Calu3 (cell line): ENCODE measurements at regions not wholly inside any gene's neighbourhood (a gene's known extent, or its start where the extent isn't known, plus 50 kb on each side); places are given as distances from the start of the nearest gene placed in this dataset.
A peak's percentile ranks its signal among the peaks of the same experiment; 100 is the strongest.

Experiments used
- BruUV-seq: library from RNA; stranded (reverse); fragments of 400-500 nt; replicated peaks from 2 replicates; lab custom pipeline; 2021; lab: Mats Ljungman, UMichigan
- CTCF ChIA-PET: fragments of 300-600 bp; sonication (Branson Sonifier 250); formaldehyde crosslinking; loops from one replicate; lab custom pipeline; 2022; ENCODE audit warnings: antibody characterized with exemption; lab: Charles Lee
- DNase-seq: peaks from one replicate; pipeline ENCODE4 v3.0.0; 2022
- H3K27ac Mint-ChIP-seq: one replicate; pipeline ENCODE4 v1.8.0; 2022; ENCODE audit warnings: mixed read lengths; ENCODE audit not compliant: unreplicated experiment
- H3K27me3 Mint-ChIP-seq: one replicate; pipeline ENCODE4 v1.8.0; 2022; ENCODE audit warnings: mixed read lengths; ENCODE audit not compliant: unreplicated experiment
- H3K36me3 Mint-ChIP-seq: one replicate; pipeline ENCODE4 v1.8.0; 2022; ENCODE audit warnings: mild to moderate bottlenecking, moderate library complexity, mixed read lengths; ENCODE audit not compliant: insufficient read depth, unreplicated experiment
- H3K4me1 Mint-ChIP-seq: one replicate; pipeline ENCODE4 v1.8.0; 2022; ENCODE audit warnings: mild to moderate bottlenecking, low read depth, mixed read lengths; ENCODE audit not compliant: unreplicated experiment
- H3K4me3 Mint-ChIP-seq: one replicate; pipeline ENCODE4 v1.8.0; 2022; ENCODE audit warnings: mild to moderate bottlenecking, low read depth, moderate library complexity, mixed read lengths; ENCODE audit not compliant: unreplicated experiment
- H3K9me3 Mint-ChIP-seq: one replicate; pipeline ENCODE4 v1.8.0; 2022; ENCODE audit warnings: low read depth, mixed read lengths; ENCODE audit not compliant: unreplicated experiment
- intact Hi-C: fragments of 100-400 bp; cut with micrococcal nuclease; formaldehyde crosslinking; loops from one replicate; pipeline ENCODE4 v1.10.0; 2022; ENCODE audit not compliant: unreplicated experiment
- TF ChIP-seq, protein P1 (sequence below): fragments of 200-600 bp; IDR thresholded peaks from one replicate; pipeline ENCODE4 v1.8.0; 2022; ENCODE audit warnings: antibody characterized with exemption; ENCODE audit not compliant: unreplicated experiment

DNA sequence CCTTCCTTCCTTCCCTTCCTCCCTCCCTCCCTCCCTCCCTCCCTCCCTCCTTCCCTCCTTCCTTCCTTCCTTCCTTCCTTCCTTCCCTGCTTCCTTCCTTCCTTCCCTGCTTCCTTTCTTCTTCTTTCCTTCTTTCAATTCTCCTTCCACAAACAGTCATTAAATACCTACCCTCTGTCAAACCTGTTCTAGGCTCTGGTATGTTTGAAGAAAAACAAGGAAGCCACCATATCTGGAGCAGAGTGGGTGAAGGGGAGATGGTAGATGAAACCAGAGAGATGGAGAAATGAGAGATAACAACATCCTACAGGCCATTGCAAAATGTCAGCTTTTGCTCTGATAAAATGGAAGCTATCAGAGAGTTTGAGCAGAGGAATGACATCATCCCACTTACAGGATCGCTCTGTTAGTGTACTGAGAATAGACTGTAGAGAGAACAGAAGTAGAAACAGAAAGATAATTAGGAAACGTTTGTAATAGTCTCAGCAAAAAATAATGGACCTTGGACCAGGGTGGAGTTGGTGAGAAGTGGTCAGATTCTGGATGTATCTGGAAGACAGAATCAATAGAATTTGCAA is 334.0 kb downstream of the STIM2 start:
- peaks cover 12% of the 10 kb centered on the region for H3K4me1 Mint-ChIP-seq
- no peak overlapping the region for H3K27ac Mint-ChIP-seq
- no TSS peak for BruUV-seq
- no peaks in the 10 kb centered on the region for H3K36me3 Mint-ChIP-seq
- peaks cover 2% of the 10 kb centered on the region for H3K9me3 Mint-ChIP-seq
- no peak for DNase-seq
- CTCF ChIA-PET, result no interaction called here
- no peaks in the 10 kb centered on the region for H3K27me3 Mint-ChIP-seq
- intact Hi-C loops, result no loop called here
- TF ChIP-seq, protein P1, sequence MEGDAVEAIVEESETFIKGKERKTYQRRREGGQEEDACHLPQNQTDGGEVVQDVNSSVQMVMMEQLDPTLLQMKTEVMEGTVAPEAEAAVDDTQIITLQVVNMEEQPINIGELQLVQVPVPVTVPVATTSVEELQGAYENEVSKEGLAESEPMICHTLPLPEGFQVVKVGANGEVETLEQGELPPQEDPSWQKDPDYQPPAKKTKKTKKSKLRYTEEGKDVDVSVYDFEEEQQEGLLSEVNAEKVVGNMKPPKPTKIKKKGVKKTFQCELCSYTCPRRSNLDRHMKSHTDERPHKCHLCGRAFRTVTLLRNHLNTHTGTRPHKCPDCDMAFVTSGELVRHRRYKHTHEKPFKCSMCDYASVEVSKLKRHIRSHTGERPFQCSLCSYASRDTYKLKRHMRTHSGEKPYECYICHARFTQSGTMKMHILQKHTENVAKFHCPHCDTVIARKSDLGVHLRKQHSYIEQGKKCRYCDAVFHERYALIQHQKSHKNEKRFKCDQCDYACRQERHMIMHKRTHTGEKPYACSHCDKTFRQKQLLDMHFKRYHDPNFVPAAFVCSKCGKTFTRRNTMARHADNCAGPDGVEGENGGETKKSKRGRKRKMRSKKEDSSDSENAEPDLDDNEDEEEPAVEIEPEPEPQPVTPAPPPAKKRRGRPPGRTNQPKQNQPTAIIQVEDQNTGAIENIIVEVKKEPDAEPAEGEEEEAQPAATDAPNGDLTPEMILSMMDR, result no peak
- no peak overlapping the region for H3K4me3 Mint-ChIP-seq

GRCh38 chr4:27198246-27198645 is 337.6 kb downstream of the STIM2 start:
- H3K27ac Mint-ChIP-seq, result peak overlapping the region; percentile 30
- no peak for DNase-seq
- TF ChIP-seq, protein P1, result no peak
- CTCF ChIA-PET, result no interaction called here
- H3K9me3 Mint-ChIP-seq, result peaks cover 2% of the 10 kb centered on the region
- intact Hi-C loops, result no loop called here
- H3K4me3 Mint-ChIP-seq, result no peak overlapping the region
- H3K4me1 Mint-ChIP-seq, result peaks cover 20% of the 10 kb centered on the region
- BruUV-seq, result no TSS peak
- no peaks in the 10 kb centered on the region for H3K36me3 Mint-ChIP-seq
- no peaks in the 10 kb centered on the region for H3K27me3 Mint-ChIP-seq

DNA sequence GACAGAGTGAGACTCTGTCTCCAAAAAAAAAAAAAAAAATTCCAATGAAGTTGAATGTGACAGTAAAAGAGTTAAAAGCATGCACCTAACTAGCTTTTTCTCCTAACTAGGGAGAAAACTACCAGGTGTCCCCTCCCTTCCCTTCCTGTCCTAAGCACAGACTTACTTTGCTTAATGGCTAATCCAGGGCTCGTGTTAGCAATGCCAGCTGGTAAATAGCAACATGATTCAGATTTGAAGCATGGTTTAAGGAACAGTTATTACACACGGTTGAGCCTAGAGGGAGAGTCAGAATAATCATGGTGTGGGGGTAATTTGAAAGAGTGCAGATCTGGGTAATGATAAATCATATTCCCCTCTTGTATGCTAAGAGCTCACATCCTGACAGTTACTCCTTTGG is 338.3 kb downstream of the STIM2 start:
- TF ChIP-seq, protein P1, result no peak
- intact Hi-C loops, result no loop called here
- Mint-ChIP-seq H3K4me1 (peaks cover 20% of the 10 kb centered on the region), H3K36me3 (no peaks in the 10 kb centered on the region), H3K27me3 (no peaks in the 10 kb centered on the region), H3K9me3 (peaks cover 2% of the 10 kb centered on the region), H3K4me3 (no peak overlapping the region), H3K27ac (peak overlapping the region; percentile 30)
- BruUV-seq, result no TSS peak
- CTCF ChIA-PET, result no interaction called here
- no peak for DNase-seq

DNA sequence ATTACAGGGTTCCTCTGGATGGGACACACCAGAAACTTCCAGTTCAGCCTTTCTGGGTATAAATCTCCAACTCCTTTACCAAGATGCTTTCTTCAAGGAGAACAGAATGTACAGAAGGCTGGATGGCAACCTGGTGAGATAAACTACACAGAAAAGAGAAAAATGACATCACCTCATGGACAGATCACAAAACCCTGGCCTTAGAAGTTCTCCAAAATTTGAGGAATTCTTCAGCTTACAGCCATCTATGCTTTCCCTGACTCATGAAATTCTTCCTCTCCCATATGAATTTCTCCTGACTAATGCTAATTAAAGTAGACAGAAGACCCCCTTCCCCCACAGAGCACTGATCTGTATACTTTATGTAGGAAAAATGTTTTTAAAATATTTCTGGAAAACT is 345.4 kb downstream of the STIM2 start:
- H3K27ac Mint-ChIP-seq, result no peak overlapping the region
- intact Hi-C loops, result no loop called here
- no peak for DNase-seq
- H3K4me1 Mint-ChIP-seq, result peaks cover 2% of the 10 kb centered on the region
- CTCF ChIA-PET, result no interaction called here
- H3K9me3 Mint-ChIP-seq, result no peaks in the 10 kb centered on the region
- no peak overlapping the region for H3K4me3 Mint-ChIP-seq
- no peaks in the 10 kb centered on the region for H3K27me3 Mint-ChIP-seq
- TF ChIP-seq, protein P1, result no peak
- H3K36me3 Mint-ChIP-seq, result no peaks in the 10 kb centered on the region
- no TSS peak for BruUV-seq
